ENCODE measurements at regions not wholly inside any gene's neighbourhood (a gene's known extent, or its start where the extent isn't known, plus 50 kb on each side); places are given as distances from the start of the nearest gene placed in this dataset.

- TF ChIP-seq POLR2A (IDR thresholded peaks at IDR 0.05) = no peak
- TF ChIP-seq, protein P1, sequence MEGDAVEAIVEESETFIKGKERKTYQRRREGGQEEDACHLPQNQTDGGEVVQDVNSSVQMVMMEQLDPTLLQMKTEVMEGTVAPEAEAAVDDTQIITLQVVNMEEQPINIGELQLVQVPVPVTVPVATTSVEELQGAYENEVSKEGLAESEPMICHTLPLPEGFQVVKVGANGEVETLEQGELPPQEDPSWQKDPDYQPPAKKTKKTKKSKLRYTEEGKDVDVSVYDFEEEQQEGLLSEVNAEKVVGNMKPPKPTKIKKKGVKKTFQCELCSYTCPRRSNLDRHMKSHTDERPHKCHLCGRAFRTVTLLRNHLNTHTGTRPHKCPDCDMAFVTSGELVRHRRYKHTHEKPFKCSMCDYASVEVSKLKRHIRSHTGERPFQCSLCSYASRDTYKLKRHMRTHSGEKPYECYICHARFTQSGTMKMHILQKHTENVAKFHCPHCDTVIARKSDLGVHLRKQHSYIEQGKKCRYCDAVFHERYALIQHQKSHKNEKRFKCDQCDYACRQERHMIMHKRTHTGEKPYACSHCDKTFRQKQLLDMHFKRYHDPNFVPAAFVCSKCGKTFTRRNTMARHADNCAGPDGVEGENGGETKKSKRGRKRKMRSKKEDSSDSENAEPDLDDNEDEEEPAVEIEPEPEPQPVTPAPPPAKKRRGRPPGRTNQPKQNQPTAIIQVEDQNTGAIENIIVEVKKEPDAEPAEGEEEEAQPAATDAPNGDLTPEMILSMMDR (IDR thresholded peaks at IDR 0.05) = no peak
- no peak for DNase-seq
- H3K36me3 ChIP-seq (replicated peaks in 1 of 2) = no peaks in the 10 kb centered on the region
- intact Hi-C loops (cut with DNase I) = no loop called here
- no peak overlapping the region for H3K4me3 ChIP-seq
- H3K27ac ChIP-seq = no peak overlapping the region
- no peaks in the 10 kb centered on the region for H3K9me3 ChIP-seq (replicated peaks in 1 of 3)
- no peaks in the 10 kb centered on the region for H3K4me1 ChIP-seq (replicated peaks in 1 of 2)
- no peaks in the 10 kb centered on the region for H3K27me3 ChIP-seq
- 36 to 56% (median 44%) methylated on average over 2 of the region's 2 CpGs for WGBS, 4 donors
Observed at GRCh38 chr3:137514853-137515252, 249.3 kb upstream of the SOX14 start.

DNA sequence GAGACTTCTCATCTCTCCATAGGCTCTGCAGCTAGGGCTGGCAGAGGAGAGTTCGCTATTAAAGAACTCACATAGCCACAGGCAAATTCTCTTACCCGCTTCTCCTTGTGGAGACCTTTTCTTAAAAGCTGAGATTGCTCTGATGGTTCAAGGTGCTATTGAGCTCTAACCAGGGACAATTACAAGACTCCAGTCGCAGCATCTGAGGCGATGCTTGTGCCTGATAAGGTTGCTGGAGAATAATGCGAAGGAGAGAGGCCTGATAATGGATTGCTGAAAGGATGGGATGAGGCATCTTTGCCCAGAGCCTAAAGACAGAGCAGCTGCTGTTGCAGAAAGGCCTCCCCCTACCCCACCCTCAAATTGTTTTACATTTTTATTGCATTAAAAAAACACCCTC, 244.5 kb upstream of the SOX14 start:
- Histone ChIP-seq H3K27me3 (no peaks in the 10 kb centered on the region), H3K9me3 (replicated peaks in 1 of 3) (no peaks in the 10 kb centered on the region), H3K27ac (no peak overlapping the region), H3K4me1 (replicated peaks in 1 of 2) (no peaks in the 10 kb centered on the region), H3K4me3 (no peak overlapping the region), H3K36me3 (replicated peaks in 1 of 2) (no peaks in the 10 kb centered on the region)
- TF ChIP-seq, protein P1 (IDR thresholded peaks at IDR 0.05) = no peak
- no peak for TF ChIP-seq POLR2A (IDR thresholded peaks at IDR 0.05)
- 53 to 69% (median 57%) methylated on average over 5 of the region's 5 CpGs for WGBS, 4 donors
- no peak for DNase-seq
- intact Hi-C loops (cut with DNase I) = no loop called here

DNA sequence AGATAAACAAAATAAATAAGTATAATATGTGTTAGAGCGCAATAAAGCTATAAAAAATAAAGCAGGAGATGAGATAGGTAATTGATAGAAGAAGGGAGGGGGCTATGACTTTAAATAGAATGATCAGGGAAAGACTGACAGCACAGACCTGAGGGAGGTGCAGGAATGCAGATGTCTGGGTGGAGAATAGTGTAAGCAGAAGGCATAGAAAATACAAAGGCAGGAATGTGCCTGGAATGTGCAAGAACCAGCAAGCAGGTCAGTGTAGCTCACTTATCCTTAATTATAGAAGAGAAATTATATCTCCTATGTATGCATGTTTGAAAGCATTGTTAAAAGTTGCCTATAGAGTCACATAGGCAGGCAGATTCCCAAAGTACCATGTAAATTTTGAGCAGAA, 239.4 kb upstream of the SOX14 start:
- 83 to 95% (median 89%) methylated on average over 1 of the region's 1 CpG for WGBS, 4 donors
- no peak for DNase-seq
- Histone ChIP-seq H3K36me3 (replicated peaks in 1 of 2) (no peaks in the 10 kb centered on the region), H3K27me3 (no peaks in the 10 kb centered on the region), H3K9me3 (replicated peaks in 1 of 3) (no peaks in the 10 kb centered on the region), H3K4me3 (no peak overlapping the region), H3K27ac (no peak overlapping the region), H3K4me1 (replicated peaks in 1 of 2) (no peaks in the 10 kb centered on the region)
- no peak for TF ChIP-seq POLR2A (IDR thresholded peaks at IDR 0.05)
- TF ChIP-seq, protein P1 (IDR thresholded peaks at IDR 0.05) = no peak
- intact Hi-C loops (cut with DNase I) = no loop called here

GRCh38 chr3:137525471-137525870, 238.6 kb upstream of the SOX14 start:
- Histone ChIP-seq H3K9me3 (replicated peaks in 1 of 3) (no peaks in the 10 kb centered on the region), H3K4me3 (no peak overlapping the region), H3K4me1 (replicated peaks in 1 of 2) (no peaks in the 10 kb centered on the region), H3K27me3 (no peaks in the 10 kb centered on the region), H3K27ac (no peak overlapping the region), H3K36me3 (replicated peaks in 1 of 2) (no peaks in the 10 kb centered on the region)
- DNase-seq = no peak
- intact Hi-C loops (cut with DNase I) = no loop called here
- TF ChIP-seq POLR2A (IDR thresholded peaks at IDR 0.05) = no peak
- TF ChIP-seq, protein P1 (IDR thresholded peaks at IDR 0.05) = no peak
